GM19351 (cell line): ENCODE measurements at regions not wholly inside any gene's neighbourhood (a gene's known extent, or its start where the extent isn't known, plus 50 kb on each side); places are given as distances from the start of the nearest gene placed in this dataset.
"Not testable (repeated sequence)": the region's sequence is repeated elsewhere in the genome, so short reads cannot be mapped to it uniquely, and the experiment has no call there.

ENCODE experiments used
- ATAC-seq: cut with Tn5 transposase; IDR thresholded peaks from one replicate; pipeline ENCODE4 v1.9.1; 2021; ENCODE audit warnings: mild to moderate bottlenecking, moderate library complexity; ENCODE audit not compliant: unreplicated experiment

GRCh38 chr3:94314218-94314883 is 251.5 kb downstream of the NSUN3 start:
- no peak for ATAC-seq

- no peak for ATAC-seq
These were observed 254.2 kb downstream of the NSUN3 start for GRCh38 chr3:94317017-94317416.

GRCh38 chr3:94323596-94323995 is 260.7 kb downstream of the NSUN3 start:
- ATAC-seq = no peak

- no peak for ATAC-seq
These were observed 269.0 kb downstream of the NSUN3 start for GRCh38 chr3:94331831-94332230.

- ATAC-seq = no peak
These were observed 273.3 kb downstream of the NSUN3 start for GRCh38 chr3:94336046-94336753.

- no peak for ATAC-seq
These were observed 282.2 kb downstream of the NSUN3 start for GRCh38 chr3:94345101-94345500.

- ATAC-seq = no peak
These were observed 286.5 kb downstream of the NSUN3 start for GRCh38 chr3:94349310-94349878.

- no peak for ATAC-seq
These were observed 293.7 kb downstream of the NSUN3 start for GRCh38 chr3:94356581-94356980.

GRCh38 chr3:94359996-94360395 is 297.1 kb downstream of the NSUN3 start:
- no peak for ATAC-seq

- no peak for ATAC-seq
These were observed 298.1 kb downstream of the NSUN3 start for GRCh38 chr3:94360987-94361386.

GRCh38 chr3:94362393-94362792 is 299.5 kb downstream of the NSUN3 start:
- no peak for ATAC-seq

GRCh38 chr3:94365006-94365405 is 302.1 kb downstream of the NSUN3 start:
- ATAC-seq = no peak

- ATAC-seq = no peak
These were observed 309.2 kb downstream of the NSUN3 start for GRCh38 chr3:94372026-94372425.

GRCh38 chr3:94373456-94373855 is 310.6 kb downstream of the NSUN3 start:
- no peak for ATAC-seq

GRCh38 chr3:94374439-94375161 is 311.7 kb downstream of the NSUN3 start:
- no peak for ATAC-seq

GRCh38 chr3:94377123-94377696 is 314.3 kb downstream of the NSUN3 start:
- ATAC-seq = not testable (repeated sequence)

- not testable (repeated sequence) for ATAC-seq
These were observed 315.0 kb downstream of the NSUN3 start for GRCh38 chr3:94377863-94378262.

- no peak for ATAC-seq
These were observed 315.5 kb downstream of the NSUN3 start for GRCh38 chr3:94378322-94378721.

GRCh38 chr3:94379264-94379663 is 316.4 kb downstream of the NSUN3 start:
- no peak for ATAC-seq

GRCh38 chr3:94394885-94395284 is 332.0 kb downstream of the NSUN3 start:
- ATAC-seq = no peak

GRCh38 chr3:94395851-94396250 is 333.0 kb downstream of the NSUN3 start:
- no peak for ATAC-seq
